OCI-LY7 (cell line): ENCODE measurements at regions not wholly inside any gene's neighbourhood (a gene's known extent, or its start where the extent isn't known, plus 50 kb on each side); places are given as distances from the start of the nearest gene placed in this dataset.

Experiments
- BruUV-seq: library from RNA; stranded (reverse); fragments of 400-500 nt; replicated peaks from 2 replicates; lab custom pipeline; 2021; lab: Mats Ljungman, UMichigan
- CTCF ChIA-PET: fragments of 300-600 bp; sonication (Branson Sonifier 250); formaldehyde crosslinking; loops from one replicate; lab custom pipeline; 2022; ENCODE audit warnings: antibody characterized with exemption; ENCODE audit not compliant: unreplicated experiment; lab: Charles Lee
- POLR2A ChIA-PET: fragments of 300-600 bp; sonication (Branson Sonifier 250); formaldehyde crosslinking; loops from one replicate; lab custom pipeline; 2022; ENCODE audit warnings: antibody characterized with exemption; lab: Charles Lee
- DNase-seq: peaks from one replicate; pipeline ENCODE4 v3.0.0-alpha.2; 2015; ENCODE audit warnings: low spot score
- H2AFZ ChIP-seq: fragments of 200-600 bp; sonication (generic), shearing (Covaris generic); 2 replicates; pipeline ENCODE4 v1.6.1; 2014; ENCODE audit warnings: mild to moderate bottlenecking, antibody characterized with exemption, low read length, moderate library complexity
- H3K27ac ChIP-seq: fragments of 200-600 bp; sonication (generic); 2 replicates; pipeline ENCODE4 v1.5.1; 2014; ENCODE audit warnings: mixed run types, low read depth, mild to moderate bottlenecking, moderate library complexity, low read length, inconsistent platforms; ENCODE audit not compliant: poor library complexity, severe bottlenecking
- H3K36me3 ChIP-seq: fragments of 200-600 bp; sonication (generic); 2 replicates; pipeline ENCODE4 v1.6.1; 2014; ENCODE audit warnings: mild to moderate bottlenecking, antibody characterized with exemption, low read length, moderate library complexity, mixed read lengths; ENCODE audit not compliant: insufficient read depth
- H3K4me1 ChIP-seq: fragments of 200-600 bp; sonication (generic); 2 replicates; pipeline ENCODE4 v1.5.1; 2014; ENCODE audit warnings: mild to moderate bottlenecking, low read length; ENCODE audit not compliant: insufficient read depth, poor library complexity, severe bottlenecking
- H3K4me2 ChIP-seq: fragments of 200-600 bp; sonication (generic); 2 replicates; pipeline ENCODE4 v1.6.1; 2014; ENCODE audit warnings: mild to moderate bottlenecking, low read length
- H3K4me3 ChIP-seq: fragments of 200-600 bp; sonication (generic); 2 replicates; pipeline ENCODE4 v1.5.1; 2014; ENCODE audit warnings: mild to moderate bottlenecking, low read depth, low read length; ENCODE audit not compliant: poor library complexity, severe bottlenecking
- H3K79me2 ChIP-seq: fragments of 200-600 bp; sonication (generic); 2 replicates; pipeline ENCODE4 v1.6.1; 2016; ENCODE audit warnings: low read depth, mild to moderate bottlenecking, low read length, moderate library complexity, mixed read lengths; ENCODE audit not compliant: insufficient read depth
- H3K9me2 ChIP-seq: fragments of 200-600 bp; sonication (generic); 2 replicates; pipeline ENCODE4 v1.6.1; 2016; ENCODE audit warnings: mild to moderate bottlenecking, low read length, mixed read lengths; ENCODE audit not compliant: insufficient read depth
- H3K9me3 ChIP-seq: fragments of 200-600 bp; sonication (generic); 2 replicates; pipeline ENCODE4 v1.6.1; 2014; ENCODE audit warnings: mild to moderate bottlenecking, mixed run types, low read length, mixed read lengths
- H4K20me1 ChIP-seq: fragments of 200-600 bp; sonication (generic); 2 replicates; pipeline ENCODE4 v1.6.1; 2014; ENCODE audit warnings: mild to moderate bottlenecking, antibody characterized with exemption, low read length, moderate library complexity, mixed read lengths; ENCODE audit not compliant: insufficient read depth
- EZH2phosphoT487 ChIP-seq: fragments of 200-600 bp; sonication (generic); IDR thresholded peaks from 2 replicates; pipeline ENCODE4 v1.6.1; 2018; ENCODE audit warnings: low read depth, borderline replicate concordance, mild to moderate bottlenecking, mixed run types, antibody characterized with exemption, low read length, moderate library complexity, mixed read lengths
- intact Hi-C: fragments of 100-400 bp; cut with micrococcal nuclease; formaldehyde crosslinking; loops from one replicate; pipeline ENCODE4 v1.10.0; 2022; ENCODE audit not compliant: unreplicated experiment
- TF ChIP-seq, protein P1 (sequence below): fragments of 200-600 bp; sonication (generic); conservative IDR thresholded peaks from 2 replicates; pipeline ENCODE4 v1.5.1; 2014; ENCODE audit warnings: mild to moderate bottlenecking, antibody characterized with exemption, low read length, moderate library complexity, mixed read lengths

DNA sequence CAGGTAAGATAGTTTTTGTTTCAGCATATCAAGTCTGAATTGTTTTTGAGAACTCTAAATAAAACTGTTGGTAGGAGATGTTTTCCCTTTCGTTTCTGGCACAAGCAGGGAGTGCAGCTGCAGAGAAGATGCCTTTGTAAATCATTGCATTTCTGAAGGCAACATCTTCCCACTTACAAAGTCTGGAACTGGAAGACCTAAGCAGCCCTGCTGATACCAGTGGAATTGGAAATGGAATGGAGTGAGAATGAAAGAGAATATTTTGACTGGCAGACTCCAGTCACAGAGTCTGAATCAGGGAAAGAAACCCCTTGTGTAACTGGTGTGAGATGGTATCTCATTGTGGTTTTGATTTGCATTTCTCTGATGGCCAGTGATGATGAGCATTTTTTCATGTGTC is 815.6 kb downstream of the LTN1 start:
- intact Hi-C loops = no loop called here
- no peaks in the 10 kb centered on the region for H3K79me2 ChIP-seq
- no peaks in the 10 kb centered on the region for H3K4me1 ChIP-seq
- H3K9me3 ChIP-seq = no peaks in the 10 kb centered on the region
- CTCF ChIA-PET = no interaction called here
- H3K4me2 ChIP-seq = no peak overlapping the region
- no peaks in the 10 kb centered on the region for H4K20me1 ChIP-seq
- DNase-seq = no peak
- H3K27ac ChIP-seq = no peak overlapping the region
- H2AFZ ChIP-seq = no peak overlapping the region
- peaks cover 6% of the 10 kb centered on the region for H3K9me2 ChIP-seq
- BruUV-seq = no TSS peak
- no peak overlapping the region for H3K4me3 ChIP-seq
- no peaks in the 10 kb centered on the region for H3K36me3 ChIP-seq
- POLR2A ChIA-PET = no interaction called here
- TF ChIP-seq, protein P1, sequence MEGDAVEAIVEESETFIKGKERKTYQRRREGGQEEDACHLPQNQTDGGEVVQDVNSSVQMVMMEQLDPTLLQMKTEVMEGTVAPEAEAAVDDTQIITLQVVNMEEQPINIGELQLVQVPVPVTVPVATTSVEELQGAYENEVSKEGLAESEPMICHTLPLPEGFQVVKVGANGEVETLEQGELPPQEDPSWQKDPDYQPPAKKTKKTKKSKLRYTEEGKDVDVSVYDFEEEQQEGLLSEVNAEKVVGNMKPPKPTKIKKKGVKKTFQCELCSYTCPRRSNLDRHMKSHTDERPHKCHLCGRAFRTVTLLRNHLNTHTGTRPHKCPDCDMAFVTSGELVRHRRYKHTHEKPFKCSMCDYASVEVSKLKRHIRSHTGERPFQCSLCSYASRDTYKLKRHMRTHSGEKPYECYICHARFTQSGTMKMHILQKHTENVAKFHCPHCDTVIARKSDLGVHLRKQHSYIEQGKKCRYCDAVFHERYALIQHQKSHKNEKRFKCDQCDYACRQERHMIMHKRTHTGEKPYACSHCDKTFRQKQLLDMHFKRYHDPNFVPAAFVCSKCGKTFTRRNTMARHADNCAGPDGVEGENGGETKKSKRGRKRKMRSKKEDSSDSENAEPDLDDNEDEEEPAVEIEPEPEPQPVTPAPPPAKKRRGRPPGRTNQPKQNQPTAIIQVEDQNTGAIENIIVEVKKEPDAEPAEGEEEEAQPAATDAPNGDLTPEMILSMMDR = no peak
- no peak for TF ChIP-seq EZH2phosphoT487

DNA sequence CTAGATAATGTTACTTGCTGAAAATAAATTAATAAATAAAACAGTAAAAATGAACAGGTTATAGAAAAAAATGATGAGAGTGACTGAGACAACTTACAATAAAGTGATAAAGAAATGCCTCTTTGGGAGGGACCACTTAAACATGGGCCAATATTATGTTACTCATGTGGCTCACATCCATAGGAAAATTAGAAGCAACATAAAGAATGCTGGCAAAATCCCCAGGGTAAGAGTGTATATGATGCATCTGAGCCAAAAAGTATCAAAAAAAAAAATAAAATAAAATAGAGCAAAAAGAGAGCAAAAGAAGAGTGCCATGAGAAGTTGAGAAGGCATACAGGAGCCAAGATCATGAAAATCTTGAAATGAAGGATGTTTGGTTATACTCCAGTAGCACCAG is 818.0 kb downstream of the LTN1 start:
- no peaks in the 10 kb centered on the region for H3K9me3 ChIP-seq
- intact Hi-C loops = no loop called here
- BruUV-seq = no TSS peak
- no peaks in the 10 kb centered on the region for H3K4me1 ChIP-seq
- no peaks in the 10 kb centered on the region for H3K36me3 ChIP-seq
- ChIA-PET POLR2A (no interaction called here), CTCF (no interaction called here)
- no peaks in the 10 kb centered on the region for H3K79me2 ChIP-seq
- H3K4me3 ChIP-seq = no peak overlapping the region
- no peak for DNase-seq
- TF ChIP-seq EZH2phosphoT487 = no peak
- TF ChIP-seq, protein P1 = no peak
- H2AFZ ChIP-seq = no peak overlapping the region
- no peak overlapping the region for H3K4me2 ChIP-seq
- no peaks in the 10 kb centered on the region for H4K20me1 ChIP-seq
- peaks cover 6% of the 10 kb centered on the region for H3K9me2 ChIP-seq
- no peak overlapping the region for H3K27ac ChIP-seq

GRCh38 chr21:28174006-28174405 is 818.7 kb downstream of the LTN1 start:
- Histone ChIP-seq H3K9me2 (peaks cover 6% of the 10 kb centered on the region), H3K36me3 (no peaks in the 10 kb centered on the region), H2AFZ (no peak overlapping the region), H3K9me3 (no peaks in the 10 kb centered on the region), H3K27ac (no peak overlapping the region), H3K4me3 (no peak overlapping the region), H3K79me2 (no peaks in the 10 kb centered on the region), H4K20me1 (no peaks in the 10 kb centered on the region), H3K4me2 (no peak overlapping the region), H3K4me1 (no peaks in the 10 kb centered on the region)
- no TSS peak for BruUV-seq
- ChIA-PET POLR2A (interaction anchor here (0.6 kb wide), 1 partner anchor 70 kb away, joined by 3 read pairs; no protein-coding TSS in a partner anchor), CTCF (no interaction called here)
- intact Hi-C loops = no loop called here
- TF ChIP-seq, protein P1 = no peak
- no peak for TF ChIP-seq EZH2phosphoT487
- no peak for DNase-seq
